Muscle of arm (tissue), 1 donor: ENCODE measurements at regions not wholly inside any gene's neighbourhood (a gene's known extent, or its start where the extent isn't known, plus 50 kb on each side); places are given as distances from the start of the nearest gene placed in this dataset.
"Not testable (repeated sequence)": the region's sequence is repeated elsewhere in the genome, so short reads cannot be mapped to it uniquely, and the experiment has no call there.

Source experiments
- DNase-seq: peaks from one replicate; pipeline ENCODE4 v3.0.0-alpha.2; 2013

- DNase-seq: no peak
Observed at GRCh38 chr12:88706286-88706685, 126.0 kb upstream of the KITLG start.

- DNase-seq: no peak
Observed at GRCh38 chr12:88703790-88704189, 123.5 kb upstream of the KITLG start.

- DNase-seq: no peak
Observed at GRCh38 chr12:88698471-88698870, 118.2 kb upstream of the KITLG start.

- no peak for DNase-seq
Observed at GRCh38 chr12:88693837-88694445, 113.7 kb upstream of the KITLG start.

GRCh38 chr12:88691811-88692210 is 111.5 kb upstream of the KITLG start:
- no peak for DNase-seq

GRCh38 chr12:88684610-88685009 is 104.3 kb upstream of the KITLG start:
- DNase-seq: no peak

GRCh38 chr12:88684170-88684569 is 103.9 kb upstream of the KITLG start:
- no peak for DNase-seq

- DNase-seq: no peak
Observed at GRCh38 chr12:88683628-88684027, 103.4 kb upstream of the KITLG start.

GRCh38 chr12:88681271-88681670 is 101.0 kb upstream of the KITLG start:
- DNase-seq: no peak

- DNase-seq: no peak
Observed at GRCh38 chr12:88677464-88677863, 97.2 kb upstream of the KITLG start.

- not testable (repeated sequence) for DNase-seq
Observed at GRCh38 chr12:88667615-88668014, 87.3 kb upstream of the KITLG start.

- no peak for DNase-seq
Observed at GRCh38 chr12:88665071-88665470, 84.8 kb upstream of the KITLG start.

GRCh38 chr12:88662961-88663360 is 82.7 kb upstream of the KITLG start:
- DNase-seq: no peak

- no peak for DNase-seq
Observed at GRCh38 chr12:88662093-88662492, 81.8 kb upstream of the KITLG start.

- DNase-seq: no peak
Observed at GRCh38 chr12:88658009-88658408, 77.7 kb upstream of the KITLG start.

- DNase-seq: no peak
Observed at GRCh38 chr12:88650715-88651114, 70.4 kb upstream of the KITLG start.

- no peak for DNase-seq
Observed at GRCh38 chr12:88648625-88649024, 68.4 kb upstream of the KITLG start.

- no peak for DNase-seq
Observed at GRCh38 chr12:88646824-88647223, 66.6 kb upstream of the KITLG start.

- peak; percentile 23 for DNase-seq
Observed at GRCh38 chr12:88645816-88646215, 65.5 kb upstream of the KITLG start.

GRCh38 chr12:88644946-88645702 is 64.9 kb upstream of the KITLG start:
- DNase-seq: no peak

- no peak for DNase-seq
Observed at GRCh38 chr12:88643685-88644084, 63.4 kb upstream of the KITLG start.

- no peak for DNase-seq
Observed at GRCh38 chr12:88642675-88643431, 62.6 kb upstream of the KITLG start.
